H1 (cell line): ENCODE measurements at regions not wholly inside any gene's neighbourhood (a gene's known extent, or its start where the extent isn't known, plus 50 kb on each side); places are given as distances from the start of the nearest gene placed in this dataset.

Source experiments
- CTCF ChIA-PET: fragments of 300-600 bp; sonication (Branson Sonifier 250); formaldehyde crosslinking; loops from one replicate; lab custom pipeline; 2021; ENCODE audit not compliant: partially characterized antibody; lab: Charles Lee
- POLR2A ChIA-PET: fragments of 300-600 bp; sonication (Branson Sonifier 250); formaldehyde crosslinking; loops from one replicate; lab custom pipeline; 2021; ENCODE audit warnings: inconsistent platforms; ENCODE audit not compliant: partially characterized antibody; lab: Charles Lee
- DNase-seq, 2 experiments: peaks; one replicate each; pipeline versions ENCODE4 v3.0.0 to v3.0.0-alpha.2; 2010 to 2022; ENCODE audit warnings: low spot score in 2 of 2, low read depth in 1 of 2, mixed read lengths in 1 of 2
- FAIRE-seq: peaks from 2 replicates; lab custom pipeline; 2011; peaks lifted over from hg19 to GRCh38; lab: Jason Lieb, UNC
- H2AFZ ChIP-seq: 2 replicates; pipeline ENCODE4 v1.8.1; 2012; ENCODE audit warnings: low read length, inconsistent platforms
- H2AK5ac ChIP-seq: 2 replicates; pipeline ENCODE4 v1.6.1; 2013; ENCODE audit warnings: low read depth, low read length
- H2BK120ac ChIP-seq: replicated peaks from 2 replicates; pipeline ENCODE3; 2013; ENCODE audit warnings: low read depth, low read length, inconsistent platforms
- H2BK12ac ChIP-seq: 2 replicates; pipeline ENCODE4 v1.6.1; 2013; ENCODE audit warnings: low read depth, low read length
- H2BK15ac ChIP-seq: 2 replicates; pipeline ENCODE4 v1.6.1; 2013; ENCODE audit warnings: low read length
- H2BK20ac ChIP-seq: 2 replicates; pipeline ENCODE4 v1.6.1; 2013; ENCODE audit warnings: low read length
- H2BK5ac ChIP-seq: 2 replicates; pipeline ENCODE4 v1.6.1; 2013; ENCODE audit warnings: low read depth, low read length
- H3K14ac ChIP-seq: 2 replicates; pipeline ENCODE4 v1.6.1; 2013; ENCODE audit warnings: inconsistent platforms; ENCODE audit not compliant: insufficient read length
- H3K18ac ChIP-seq: 2 replicates; pipeline ENCODE4 v1.6.1; 2013; ENCODE audit warnings: low read length; ENCODE audit errors: extremely low read depth
- H3K23ac ChIP-seq: 2 replicates; pipeline ENCODE4 v1.6.1; 2013; ENCODE audit warnings: inconsistent platforms; ENCODE audit not compliant: insufficient read length
- H3K23me2 ChIP-seq: 2 replicates; pipeline ENCODE4 v1.6.1; 2013; ENCODE audit warnings: low read depth, low read length
- H3K27ac ChIP-seq: 2 replicates; pipeline ENCODE4 v1.6.1; 2011; ENCODE audit warnings: low read depth, low read length, inconsistent platforms
- H3K27me3 ChIP-seq, 4 experiments: replicated peaks in 1 of 4; 1 replicate in 1 of 4; 2 replicates in 3 of 4; pipeline versions ENCODE4 v1.6.1 to v1.8.1; 2011 to 2013; ENCODE audit warnings: low read length in 3 of 4, mild to moderate bottlenecking in 3 of 4, inconsistent platforms in 2 of 4, mixed read lengths in 2 of 4, moderate library complexity in 1 of 4; ENCODE audit not compliant: control insufficient read depth in 3 of 4, insufficient read depth in 3 of 4; ENCODE audit errors: extremely low read depth in 1 of 4
- H3K36me3 ChIP-seq, 4 experiments: 2 replicates each; pipeline versions ENCODE4 v1.6.1 to v1.8.1; 2011 to 2013; ENCODE audit warnings: mild to moderate bottlenecking in 4 of 4, low read length in 3 of 4, moderate library complexity in 2 of 4, control low read depth in 1 of 4, inconsistent platforms in 1 of 4; ENCODE audit not compliant: insufficient read depth in 4 of 4, control insufficient read depth in 2 of 4
- H3K4ac ChIP-seq: replicated peaks from 2 replicates; pipeline ENCODE3; 2013; ENCODE audit warnings: low read length, low read depth, mixed read lengths, inconsistent platforms; ENCODE audit not compliant: insufficient read length
- H3K4me1 ChIP-seq, 4 experiments: replicated peaks in 1 of 4; 1 replicate in 1 of 4; 2 replicates in 3 of 4; pipeline versions ENCODE4 v1.6.1 to v1.8.1; 2011 to 2013; ENCODE audit warnings: low read length in 3 of 4, inconsistent platforms in 2 of 4, mixed read lengths in 1 of 4; ENCODE audit not compliant: insufficient read depth in 4 of 4, control insufficient read depth in 3 of 4
- H3K4me2 ChIP-seq, 2 experiments: 2 replicates each; pipeline versions ENCODE4 v1.6.1 to v1.8.1; 2011 to 2013; ENCODE audit warnings: low read depth in 2 of 2, low read length in 2 of 2, control low read depth in 1 of 2, inconsistent platforms in 1 of 2, mild to moderate bottlenecking in 1 of 2; ENCODE audit not compliant: insufficient read depth in 1 of 2
- H3K4me3 ChIP-seq, 4 experiments: fragments of 200-600, 300-600 bp in 1 of 4; sonication (generic), shearing (Covaris generic), sonication (Bioruptor Twin) in 1 of 4; 2 replicates each; pipeline versions ENCODE4 v1.5.1 to v1.8.1; 2011 to 2016; ENCODE audit warnings: low read length in 4 of 4, low read depth in 3 of 4, control low read depth in 2 of 4, inconsistent platforms in 2 of 4, mild to moderate bottlenecking in 2 of 4, mixed read lengths in 1 of 4, moderate library complexity in 1 of 4; ENCODE audit not compliant: insufficient read depth in 2 of 4; ENCODE audit errors: extremely low read depth in 1 of 4
- H3K56ac ChIP-seq: replicated peaks from 2 replicates; pipeline ENCODE3; 2013; ENCODE audit warnings: low read depth, mild to moderate bottlenecking, mixed read lengths, low read length, inconsistent platforms; ENCODE audit not compliant: insufficient read length
- H3K79me1 ChIP-seq: 2 replicates; pipeline ENCODE4 v1.6.1; 2013; ENCODE audit warnings: low read depth, low read length, control low read depth
- H3K79me2 ChIP-seq, 2 experiments: 2 replicates each; pipeline versions ENCODE4 v1.6.1 to v1.8.1; 2012 to 2013; ENCODE audit warnings: low read length in 2 of 2, mild to moderate bottlenecking in 2 of 2, inconsistent platforms in 1 of 2; ENCODE audit not compliant: insufficient read depth in 2 of 2, control insufficient read depth in 1 of 2
- H3K9ac ChIP-seq, 4 experiments: replicated peaks in 1 of 4; 1 replicate in 1 of 4; 2 replicates in 3 of 4; pipeline versions ENCODE4 v1.6.1 to v1.8.1; 2011 to 2013; ENCODE audit warnings: low read depth in 3 of 4, low read length in 3 of 4, control low read depth in 2 of 4, mild to moderate bottlenecking in 2 of 4, moderate library complexity in 2 of 4, inconsistent platforms in 1 of 4; ENCODE audit errors: extremely low read depth in 1 of 4
- H3K9me3 ChIP-seq, 2 experiments: 2 replicates each; pipeline versions ENCODE4 v1.6.1 to v1.8.1; 2012 to 2013; ENCODE audit warnings: mild to moderate bottlenecking in 2 of 2, moderate library complexity in 2 of 2, control low read depth in 1 of 2, inconsistent platforms in 1 of 2, low read depth in 1 of 2, low read length in 1 of 2, mixed read lengths in 1 of 2; ENCODE audit not compliant: insufficient read depth in 2 of 2
- H4K20me1 ChIP-seq, 2 experiments: replicated peaks in 1 of 2; 2 replicates each; pipeline versions ENCODE3 to v1.8.1; 2011 to 2013; ENCODE audit warnings: inconsistent platforms in 2 of 2, low read length in 2 of 2, mild to moderate bottlenecking in 1 of 2; ENCODE audit not compliant: insufficient read depth in 2 of 2, control insufficient read depth in 1 of 2
- H4K5ac ChIP-seq: 2 replicates; pipeline ENCODE4 v1.6.1; 2013; ENCODE audit warnings: low read length, low read depth, mixed read lengths, inconsistent platforms; ENCODE audit not compliant: insufficient read length
- H4K8ac ChIP-seq: 2 replicates; pipeline ENCODE4 v1.8.0; 2013; ENCODE audit warnings: mild to moderate bottlenecking, moderate library complexity, low read length, inconsistent platforms; ENCODE audit not compliant: insufficient read depth; ENCODE audit errors: extremely low read depth
- H4K91ac ChIP-seq: replicated peaks from 2 replicates; pipeline ENCODE3; 2013; ENCODE audit warnings: low read length, mixed read lengths, inconsistent platforms; ENCODE audit not compliant: insufficient read length
- BCL11A ChIP-seq, 2 experiments: IDR thresholded peaks; one replicate each; pipeline ENCODE4 v1.6.1; 2011; ENCODE audit warnings: low read depth in 2 of 2, low read length in 2 of 2, mild to moderate bottlenecking in 2 of 2
- FOSL1 ChIP-seq: IDR thresholded peaks from 2 replicates; pipeline ENCODE4 v1.6.1; 2011; ENCODE audit warnings: mild to moderate bottlenecking, low read depth, low read length, moderate library complexity; ENCODE audit not compliant: insufficient read depth
- KDM4A ChIP-seq: IDR thresholded peaks from one replicate; pipeline ENCODE4 v1.7.1; 2012; ENCODE audit warnings: low read depth, mild to moderate bottlenecking, moderate library complexity, low read length, inconsistent platforms; ENCODE audit not compliant: severe bottlenecking
- RNF2 ChIP-seq: fragments of 200-900, 300-1000 bp; sonication (generic); IDR thresholded peaks from 2 replicates; pipeline ENCODE4 v1.7.1; 2016; ENCODE audit warnings: borderline replicate concordance, low read depth, mild to moderate bottlenecking, antibody characterized with exemption, low read length; ENCODE audit not compliant: poor library complexity, severe bottlenecking; ENCODE audit errors: missing control alignments
- SAP30 ChIP-seq: fragments of 300-600 bp; sonication (generic); IDR thresholded peaks from 2 replicates; pipeline ENCODE4 v1.7.1; 2012; ENCODE audit warnings: low read length, moderate library complexity, mild to moderate bottlenecking, inconsistent platforms; ENCODE audit not compliant: insufficient read depth, insufficient replicate concordance
- SRF ChIP-seq: IDR thresholded peaks from 2 replicates; pipeline ENCODE4 v1.6.1; 2011; ENCODE audit warnings: mild to moderate bottlenecking, low read depth, low read length, moderate library complexity
- SUZ12 ChIP-seq: fragments of 200-600 bp; sonication (generic); IDR thresholded peaks from 2 replicates; pipeline ENCODE4 v1.6.1; 2012; ENCODE audit warnings: mild to moderate bottlenecking, inconsistent platforms, low read length, moderate library complexity, mixed read lengths
- YY1 ChIP-seq: IDR thresholded peaks from 2 replicates; pipeline ENCODE4 v1.6.1; 2011; ENCODE audit warnings: low read depth, mild to moderate bottlenecking, low read length
- WGBS, 2 experiments: shearing (Covaris generic) in 1 of 2; methylation state at CpG; one replicate each; pipeline versions ENCODE4 v1.1.6 to v1.1.7; 2013 to 2015; ENCODE audit warnings: low lambda C conversion rate in 2 of 2, mixed read lengths in 2 of 2, inconsistent platforms in 1 of 2, low coverage in 1 of 2, missing lambda C conversion rate in 1 of 2; ENCODE audit not compliant: insufficient replicate concordance in 2 of 2, insufficient coverage in 1 of 2, insufficient read length in 1 of 2; ENCODE audit errors: extremely low coverage in 1 of 2, missing lambda C conversion rate in 1 of 2; 5-methylcytosine and 5-hydroxymethylcytosine counted together
- TF ChIP-seq, protein P1 (sequence below): IDR thresholded peaks from 2 replicates; pipeline ENCODE4 v1.6.1; 2011; ENCODE audit warnings: low read depth, mild to moderate bottlenecking, low read length; ENCODE audit not compliant: insufficient read depth

GRCh38 chr12:90268574-90268973, 559.9 kb upstream of the ATP2B1 start:
- no peaks in the 10 kb centered on the region for H3K9me3 ChIP-seq
- H4K91ac ChIP-seq: no peak overlapping the region

More at GRCh38 chr12:90268574-90268973, 559.9 kb upstream of the ATP2B1 start:
- Histone ChIP-seq H3K9ac (no peak overlapping the region), H2AFZ (no peak overlapping the region), H3K4me1 (no peaks in the 10 kb centered on the region), H2AK5ac (no peak overlapping the region), H3K79me2 (no peaks in the 10 kb centered on the region), H4K5ac (no peak overlapping the region), H3K4me3 (no peak overlapping the region), H3K56ac (no peak overlapping the region)
- WGBS, 2 experiments: 92 to 100% methylated on average over 1 to 3 of the region's 3 CpGs
- no peak for TF ChIP-seq SAP30
- TF ChIP-seq FOSL1: no peak
- TF ChIP-seq, protein P1, sequence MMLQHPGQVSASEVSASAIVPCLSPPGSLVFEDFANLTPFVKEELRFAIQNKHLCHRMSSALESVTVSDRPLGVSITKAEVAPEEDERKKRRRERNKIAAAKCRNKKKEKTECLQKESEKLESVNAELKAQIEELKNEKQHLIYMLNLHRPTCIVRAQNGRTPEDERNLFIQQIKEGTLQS: no peak
- no peak for TF ChIP-seq SRF
- no peak for TF ChIP-seq YY1
- no peak for TF ChIP-seq SUZ12
- TF ChIP-seq KDM4A: no peak
- no peak for TF ChIP-seq RNF2
- TF ChIP-seq BCL11A (IDR thresholded peaks at IDR 0.05; ENCODE audit: low read depth in 2 of 2, low read length in 2 of 2): no peak
- TF ChIP-seq, all 59 proteins: peak for 0
- CTCF ChIA-PET: no interaction called here
- H2BK5ac ChIP-seq: no peak overlapping the region
- no peaks in the 10 kb centered on the region for H4K20me1 ChIP-seq
- H3K36me3 ChIP-seq: no peaks in the 10 kb centered on the region
- H3K27ac ChIP-seq: no peak overlapping the region
- no peak overlapping the region for H3K23ac ChIP-seq
- no peak for FAIRE-seq
- H3K4ac ChIP-seq: no peak overlapping the region
- no peaks in the 10 kb centered on the region for H3K27me3 ChIP-seq
- H3K4me2 ChIP-seq: no peak overlapping the region
- no peak overlapping the region for H3K14ac ChIP-seq
- no peaks in the 10 kb centered on the region for H3K79me1 ChIP-seq
- H4K8ac ChIP-seq: no peak overlapping the region
- no peak overlapping the region for H3K18ac ChIP-seq
- POLR2A ChIA-PET: no interaction called here
- no peak overlapping the region for H2BK20ac ChIP-seq
- H2BK12ac ChIP-seq: no peak overlapping the region
- H2BK15ac ChIP-seq: no peak overlapping the region
- DNase-seq: no peak
- no peaks in the 10 kb centered on the region for H3K23me2 ChIP-seq
- no peak overlapping the region for H2BK120ac ChIP-seq
